ENCODE measurements at regions not wholly inside any gene's neighbourhood (a gene's known extent, or its start where the extent isn't known, plus 50 kb on each side); places are given as distances from the start of the nearest gene placed in this dataset.

GRCh38 chr14:85154714-85155113 is 375.2 kb upstream of the FLRT2 start:
- no peak overlapping the region for H3K18ac ChIP-seq (ENCODE audit: low read depth in 1 of 2, low read length in 2 of 2)
- H3K4me3 ChIP-seq (ENCODE audit: insufficient read depth in 1 of 2, low read depth in 1 of 2, low read length in 2 of 2) = no peak overlapping the region
- H4K91ac ChIP-seq (ENCODE audit: low read length) = no peak overlapping the region
- no peak overlapping the region for H2BK120ac ChIP-seq (ENCODE audit: low read depth, low read length)
- no peak overlapping the region for H2AFZ ChIP-seq (ENCODE audit: low read depth, low read length)
- no peak overlapping the region for H3K14ac ChIP-seq (ENCODE audit: low read length in 2 of 2)
- H3K4me1 ChIP-seq (ENCODE audit: control insufficient read depth, insufficient read depth, low read depth, low read length) = no peaks in the 10 kb centered on the region
- no peak overlapping the region for H3K4me2 ChIP-seq (ENCODE audit: low read length, poor library complexity, severe bottlenecking)
- no peak overlapping the region for H2BK12ac ChIP-seq (ENCODE audit: low read length in 2 of 2)
- 80% methylated on average over 3 of the region's 3 CpGs for WGBS
- H3K36me3 ChIP-seq (ENCODE audit: control insufficient read depth in 1 of 2, insufficient read depth in 2 of 2, low read depth in 1 of 2, low read length in 2 of 2) = no peaks in the 10 kb centered on the region
- H3K79me1 ChIP-seq (replicated peaks; ENCODE audit: low read length, poor library complexity, severe bottlenecking) = no peaks in the 10 kb centered on the region
- H3K27me3 ChIP-seq (ENCODE audit: control insufficient read depth in 1 of 2, insufficient read depth in 1 of 2, low read length in 2 of 2) = no peaks in the 10 kb centered on the region
- H3K9ac ChIP-seq (ENCODE audit: low read length) = no peak overlapping the region
- H3K9me3 ChIP-seq (ENCODE audit: control insufficient read depth, low read length) = no peaks in the 10 kb centered on the region
- H2BK15ac ChIP-seq (ENCODE audit: low read depth, poor library complexity, severe bottlenecking) = no peak overlapping the region
- no peak overlapping the region for H3K4ac ChIP-seq (ENCODE audit: low read depth in 1 of 2, low read length in 2 of 2)
- no peak overlapping the region for H3K23ac ChIP-seq (ENCODE audit: low read length in 2 of 2)
- no peak overlapping the region for H2BK5ac ChIP-seq (ENCODE audit: low read depth, low read length, poor library complexity, severe bottlenecking)
- no peak for DNase-seq
- no peak overlapping the region for H4K8ac ChIP-seq (ENCODE audit: low read length)
- no peak overlapping the region for H2AK5ac ChIP-seq (ENCODE audit: low read length, severe bottlenecking)
- no peak overlapping the region for H3K27ac ChIP-seq (ENCODE audit: low read length, poor library complexity, severe bottlenecking)

GRCh38 chr14:85156319-85156718 is 373.6 kb upstream of the FLRT2 start:
- no peaks in the 10 kb centered on the region for H3K9me3 ChIP-seq (ENCODE audit: control insufficient read depth, low read length)
- no peak for DNase-seq
- no peak overlapping the region for H3K27ac ChIP-seq (ENCODE audit: low read length, poor library complexity, severe bottlenecking)
- H3K14ac ChIP-seq (ENCODE audit: low read length in 2 of 2) = no peak overlapping the region
- H3K23ac ChIP-seq (ENCODE audit: low read length in 2 of 2) = no peak overlapping the region
- no peak overlapping the region for H4K8ac ChIP-seq (ENCODE audit: low read length)
- H2BK5ac ChIP-seq (ENCODE audit: low read depth, low read length, poor library complexity, severe bottlenecking) = no peak overlapping the region
- no peak overlapping the region for H2BK12ac ChIP-seq (ENCODE audit: low read length in 2 of 2)
- H3K4me3 ChIP-seq (ENCODE audit: insufficient read depth in 1 of 2, low read depth in 1 of 2, low read length in 2 of 2) = no peak overlapping the region
- H4K91ac ChIP-seq (ENCODE audit: low read length) = no peak overlapping the region
- H2BK15ac ChIP-seq (ENCODE audit: low read depth, poor library complexity, severe bottlenecking) = no peak overlapping the region
- no peaks in the 10 kb centered on the region for H3K79me1 ChIP-seq (replicated peaks; ENCODE audit: low read length, poor library complexity, severe bottlenecking)
- H3K4me2 ChIP-seq (ENCODE audit: low read length, poor library complexity, severe bottlenecking) = no peak overlapping the region
- no peaks in the 10 kb centered on the region for H3K36me3 ChIP-seq (ENCODE audit: control insufficient read depth in 1 of 2, insufficient read depth in 2 of 2, low read depth in 1 of 2, low read length in 2 of 2)
- no peak overlapping the region for H3K9ac ChIP-seq (ENCODE audit: low read length)
- no peak overlapping the region for H2AK5ac ChIP-seq (ENCODE audit: low read length, severe bottlenecking)
- no peak overlapping the region for H2BK120ac ChIP-seq (ENCODE audit: low read depth, low read length)
- H3K27me3 ChIP-seq (ENCODE audit: control insufficient read depth in 1 of 2, insufficient read depth in 1 of 2, low read length in 2 of 2) = no peaks in the 10 kb centered on the region
- no peak overlapping the region for H2AFZ ChIP-seq (ENCODE audit: low read depth, low read length)
- H3K4ac ChIP-seq (ENCODE audit: low read depth in 1 of 2, low read length in 2 of 2) = no peak overlapping the region
- no peaks in the 10 kb centered on the region for H3K4me1 ChIP-seq (ENCODE audit: control insufficient read depth, insufficient read depth, low read depth, low read length)
- no peak overlapping the region for H3K18ac ChIP-seq (ENCODE audit: low read depth in 1 of 2, low read length in 2 of 2)

- Histone ChIP-seq H3K79me1 (replicated peaks; ENCODE audit: low read length, poor library complexity, severe bottlenecking) (no peaks in the 10 kb centered on the region), H3K4ac (ENCODE audit: low read depth in 1 of 2, low read length in 2 of 2) (no peak overlapping the region), H2BK15ac (ENCODE audit: low read depth, poor library complexity, severe bottlenecking) (no peak overlapping the region), H2BK5ac (ENCODE audit: low read depth, low read length, poor library complexity, severe bottlenecking) (no peak overlapping the region), H3K4me1 (ENCODE audit: control insufficient read depth, insufficient read depth, low read depth, low read length) (no peaks in the 10 kb centered on the region), H2BK12ac (ENCODE audit: low read length in 2 of 2) (no peak overlapping the region), H3K27ac (ENCODE audit: low read length, poor library complexity, severe bottlenecking) (no peak overlapping the region), H3K9ac (ENCODE audit: low read length) (no peak overlapping the region), H3K27me3 (ENCODE audit: control insufficient read depth in 1 of 2, insufficient read depth in 1 of 2, low read length in 2 of 2) (no peaks in the 10 kb centered on the region), H4K91ac (ENCODE audit: low read length) (no peak overlapping the region), H3K14ac (ENCODE audit: low read length in 2 of 2) (no peak overlapping the region), H3K23ac (ENCODE audit: low read length in 2 of 2) (no peak overlapping the region), H2AFZ (ENCODE audit: low read depth, low read length) (no peak overlapping the region), H3K9me3 (ENCODE audit: control insufficient read depth, low read length) (peaks cover 12% of the 10 kb centered on the region), H2AK5ac (ENCODE audit: low read length, severe bottlenecking) (no peak overlapping the region), H3K4me3 (ENCODE audit: insufficient read depth in 1 of 2, low read depth in 1 of 2, low read length in 2 of 2) (no peak overlapping the region), H3K36me3 (ENCODE audit: control insufficient read depth in 1 of 2, insufficient read depth in 2 of 2, low read depth in 1 of 2, low read length in 2 of 2) (no peaks in the 10 kb centered on the region), H2BK120ac (ENCODE audit: low read depth, low read length) (no peak overlapping the region), H4K8ac (ENCODE audit: low read length) (no peak overlapping the region), H3K18ac (ENCODE audit: low read depth in 1 of 2, low read length in 2 of 2) (no peak overlapping the region), H3K4me2 (ENCODE audit: low read length, poor library complexity, severe bottlenecking) (no peak overlapping the region)
- no peak for DNase-seq
Measured at GRCh38 chr14:85159726-85160125, 370.2 kb upstream of the FLRT2 start.

- Histone ChIP-seq H2AFZ (ENCODE audit: low read depth, low read length) (no peak overlapping the region), H3K4me3 (ENCODE audit: insufficient read depth in 1 of 2, low read depth in 1 of 2, low read length in 2 of 2) (no peak overlapping the region), H2BK120ac (ENCODE audit: low read depth, low read length) (no peak overlapping the region), H2BK5ac (ENCODE audit: low read depth, low read length, poor library complexity, severe bottlenecking) (no peak overlapping the region), H3K4me1 (ENCODE audit: control insufficient read depth, insufficient read depth, low read depth, low read length) (no peaks in the 10 kb centered on the region), H2BK15ac (ENCODE audit: low read depth, poor library complexity, severe bottlenecking) (no peak overlapping the region), H3K9ac (ENCODE audit: low read length) (no peak overlapping the region), H3K23ac (ENCODE audit: low read length in 2 of 2) (no peak overlapping the region), H3K79me1 (replicated peaks; ENCODE audit: low read length, poor library complexity, severe bottlenecking) (no peaks in the 10 kb centered on the region), H3K18ac (ENCODE audit: low read depth in 1 of 2, low read length in 2 of 2) (no peak overlapping the region), H3K27me3 (ENCODE audit: control insufficient read depth in 1 of 2, insufficient read depth in 1 of 2, low read length in 2 of 2) (no peaks in the 10 kb centered on the region), H3K4ac (ENCODE audit: low read depth in 1 of 2, low read length in 2 of 2) (no peak overlapping the region), H3K27ac (ENCODE audit: low read length, poor library complexity, severe bottlenecking) (no peak overlapping the region), H3K9me3 (ENCODE audit: control insufficient read depth, low read length) (peaks cover 12% of the 10 kb centered on the region), H2BK12ac (ENCODE audit: low read length in 2 of 2) (no peak overlapping the region), H3K4me2 (ENCODE audit: low read length, poor library complexity, severe bottlenecking) (no peak overlapping the region), H3K36me3 (ENCODE audit: control insufficient read depth in 1 of 2, insufficient read depth in 2 of 2, low read depth in 1 of 2, low read length in 2 of 2) (no peaks in the 10 kb centered on the region), H4K8ac (ENCODE audit: low read length) (no peak overlapping the region), H2AK5ac (ENCODE audit: low read length, severe bottlenecking) (no peak overlapping the region), H3K14ac (ENCODE audit: low read length in 2 of 2) (no peak overlapping the region), H4K91ac (ENCODE audit: low read length) (no peak overlapping the region)
- DNase-seq = no peak
- WGBS = 98% methylated on average over 3 of the region's 3 CpGs
Measured at GRCh38 chr14:85165094-85165493, 364.9 kb upstream of the FLRT2 start.
